Right lobe of liver (tissue), 6 donors: ENCODE measurements at regions not wholly inside any gene's neighbourhood (a gene's known extent, or its start where the extent isn't known, plus 50 kb on each side); places are given as distances from the start of the nearest gene placed in this dataset.
"Not testable (repeated sequence)": the region's sequence is repeated elsewhere in the genome, so short reads cannot be mapped to it uniquely, and the experiment has no call there.

Experiments
- ATAC-seq, 4 donors: fragments of 200-7000 bp; cut with Tn5 transposase; one replicate each; pipeline ENCODE4 v1.9.1; 2020; ENCODE audit warnings: mild to moderate bottlenecking in 4 of 4, moderate library complexity in 4 of 4
- DNase-seq, 3 donors: peaks; one replicate each; pipeline ENCODE4 v3.0.0-alpha.2; 2020
- H3K27ac ChIP-seq, 3 donors: fragments of 200-600 bp; one replicate each; pipeline ENCODE4 v1.8.0; 2022
- H3K27me3 ChIP-seq, 2 donors: fragments of 200-600 bp; one replicate each; pipeline ENCODE4 v1.8.0; 2022
- H3K36me3 ChIP-seq, 4 donors: fragments of 200-600 bp; sonication (generic) in 1 of 4; one replicate each; pipeline versions ENCODE4 v1.5.1 to v1.8.0; 2017 to 2022; ENCODE audit warnings: control low read depth in 1 of 4
- H3K4me1 ChIP-seq, 4 donors: fragments of 200-600 bp; sonication (generic) in 1 of 4; one replicate each; pipeline versions ENCODE4 v1.5.1 to v1.8.0; 2017 to 2022; ENCODE audit warnings: control low read depth in 1 of 4
- H3K4me3 ChIP-seq, 3 donors: fragments of 200-600 bp; one replicate each; pipeline ENCODE4 v1.8.0; 2022
- H3K9me3 ChIP-seq, 4 donors: fragments of 200-600 bp; sonication (generic) in 1 of 4; one replicate each; pipeline versions ENCODE4 v1.5.1 to v1.8.0; 2017 to 2022; ENCODE audit warnings: control low read depth in 1 of 4
- CTCF ChIP-seq, 4 donors: fragments of 200-600 bp in 3 of 4; fragments of 450-650 bp in 1 of 4; IDR thresholded peaks; one replicate each; pipeline versions ENCODE4 v1.5.1 to v1.8.0; 2016 to 2022; ENCODE audit warnings: antibody characterized with exemption in 4 of 4, mild to moderate bottlenecking in 2 of 4
- POLR2A ChIP-seq: fragments of 450-650 bp; IDR thresholded peaks from one replicate; pipeline ENCODE4 v1.6.1; 2017; ENCODE audit warnings: antibody characterized with exemption, mild to moderate bottlenecking
- WGBS: methylation state at CpG from one replicate; pipeline ENCODE4 v1.1.6; 2018; ENCODE audit warnings: low coverage, low lambda C conversion rate; ENCODE audit not compliant: insufficient coverage; ENCODE audit errors: missing lambda C conversion rate; 5-methylcytosine and 5-hydroxymethylcytosine counted together
- intact Hi-C, 2 donors: fragments of 100-400 bp; cut with DNase I; formaldehyde crosslinking; loops; one replicate each; pipeline versions ENCODE4 v1.11.2 to v1.14.1; 2022
- donor health status: DM: no; HTN: yes; CAD: no.
- donor health status: DM: no; HTN: no; CAD: no.
- donor health status: DM: no; HTN: no; CAD: no.
- donor health status: DM: no; HTN: yes; CAD: no.
- donor health status: DM: no; HTN: yes; CAD: no.

GRCh38 chr14:100427166-100427565, 104.0 kb downstream of the SLC25A47 start:
- no peak overlapping the region for H3K4me3 ChIP-seq
- no peak for ATAC-seq
- no peaks in the 10 kb centered on the region for H3K27me3 ChIP-seq
- H3K27ac ChIP-seq: no peak overlapping the region
- no peak for DNase-seq
- H3K9me3 ChIP-seq: no peaks in the 10 kb centered on the region
- TF ChIP-seq POLR2A (no peak), CTCF (IDR thresholded peaks at IDR 0.05) (no peak)
- intact Hi-C loops: no loop called here
- no peaks in the 10 kb centered on the region for H3K4me1 ChIP-seq
- WGBS: 90% methylated on average over 5 of the region's 6 CpGs
- no peaks in the 10 kb centered on the region for H3K36me3 ChIP-seq

- Histone ChIP-seq H3K36me3 (no peaks in the 10 kb centered on the region), H3K4me3 (no peak overlapping the region), H3K4me1 (no peaks in the 10 kb centered on the region), H3K27ac (no peak overlapping the region), H3K9me3 (no peaks in the 10 kb centered on the region), H3K27me3 (no peaks in the 10 kb centered on the region)
- DNase-seq: no peak
- no peak for TF ChIP-seq CTCF (IDR thresholded peaks at IDR 0.05)
- no peak for TF ChIP-seq POLR2A
- intact Hi-C loops: no loop called here
- WGBS: 77% methylated on average over 9 of the region's 9 CpGs
- no peak for ATAC-seq
Observed at GRCh38 chr14:100428727-100429126, 105.6 kb downstream of the SLC25A47 start.

- H3K27ac ChIP-seq: no peak overlapping the region
- 57% methylated on average over 1 of the region's 3 CpGs for WGBS
- TF ChIP-seq CTCF (IDR thresholded peaks at IDR 0.05) (no peak), POLR2A (no peak)
- no peaks in the 10 kb centered on the region for H3K9me3 ChIP-seq
- DNase-seq (no peak), ATAC-seq (peak in 2 of 4 donors; percentile 36 to 70)
- H3K36me3 ChIP-seq: no peaks in the 10 kb centered on the region
- no peaks in the 10 kb centered on the region for H3K4me1 ChIP-seq
- no peak overlapping the region for H3K4me3 ChIP-seq
- no peaks in the 10 kb centered on the region for H3K27me3 ChIP-seq
- intact Hi-C loops: no loop called here
Observed at GRCh38 chr14:100429537-100429936, 106.4 kb downstream of the SLC25A47 start.

GRCh38 chr14:100430571-100430970, 107.4 kb downstream of the SLC25A47 start:
- no peak for ATAC-seq
- whole genome bisulfite sequencing: 100% methylated on average over 1 of the region's 11 CpGs

GRCh38 chr14:100431461-100431860, 108.3 kb downstream of the SLC25A47 start:
- DNase-seq: peak in 1 of 3 donors; percentile 5
- H3K27me3 ChIP-seq, intact Hi-C loops, H3K36me3 ChIP-seq, ATAC-seq, H3K4me3 ChIP-seq, H3K27ac ChIP-seq, H3K9me3 ChIP-seq: not testable (repeated sequence)
- 100% methylated on average over 3 of the region's 4 CpGs for WGBS
- peaks cover 0 to 12% (median 0%) of the 10 kb centered on the region in 4 donors for H3K4me1 ChIP-seq

More at GRCh38 chr14:100430571-100430970, 107.4 kb downstream of the SLC25A47 start:
- TF ChIP-seq POLR2A (no peak), CTCF (IDR thresholded peaks at IDR 0.05) (no peak)
- intact Hi-C loops: no loop called here
- Histone ChIP-seq H3K27me3 (no peaks in the 10 kb centered on the region), H3K36me3 (no peaks in the 10 kb centered on the region), H3K4me1 (peaks cover 0 to 6% (median 0%) of the 10 kb centered on the region in 4 donors), H3K27ac (no peak overlapping the region), H3K4me3 (no peak overlapping the region), H3K9me3 (no peaks in the 10 kb centered on the region)
- DNase-seq: peak in 1 of 3 donors; percentile 28
